Vagina (tissue), 2 donors: ENCODE measurements at regions not wholly inside any gene's neighbourhood (a gene's known extent, or its start where the extent isn't known, plus 50 kb on each side); places are given as distances from the start of the nearest gene placed in this dataset.

Experiments used
- POLR2A ChIP-seq, 2 donors: fragments of 450-650 bp; IDR thresholded peaks; one replicate each; pipeline ENCODE4 v1.6.1; 2017; ENCODE audit warnings: antibody characterized with exemption in 2 of 2, mild to moderate bottlenecking in 2 of 2, moderate library complexity in 2 of 2
- TF ChIP-seq, protein P1 (sequence below), 3 experiments: fragments of 450-650 bp in 2 of 3; fragments of 200-600 bp in 1 of 3; sonication (generic) in 1 of 3; IDR thresholded peaks; one replicate each; pipeline ENCODE4 v1.5.1; 2017 to 2019; ENCODE audit warnings: antibody characterized with exemption in 3 of 3, mild to moderate bottlenecking in 2 of 3, moderate library complexity in 2 of 3

DNA sequence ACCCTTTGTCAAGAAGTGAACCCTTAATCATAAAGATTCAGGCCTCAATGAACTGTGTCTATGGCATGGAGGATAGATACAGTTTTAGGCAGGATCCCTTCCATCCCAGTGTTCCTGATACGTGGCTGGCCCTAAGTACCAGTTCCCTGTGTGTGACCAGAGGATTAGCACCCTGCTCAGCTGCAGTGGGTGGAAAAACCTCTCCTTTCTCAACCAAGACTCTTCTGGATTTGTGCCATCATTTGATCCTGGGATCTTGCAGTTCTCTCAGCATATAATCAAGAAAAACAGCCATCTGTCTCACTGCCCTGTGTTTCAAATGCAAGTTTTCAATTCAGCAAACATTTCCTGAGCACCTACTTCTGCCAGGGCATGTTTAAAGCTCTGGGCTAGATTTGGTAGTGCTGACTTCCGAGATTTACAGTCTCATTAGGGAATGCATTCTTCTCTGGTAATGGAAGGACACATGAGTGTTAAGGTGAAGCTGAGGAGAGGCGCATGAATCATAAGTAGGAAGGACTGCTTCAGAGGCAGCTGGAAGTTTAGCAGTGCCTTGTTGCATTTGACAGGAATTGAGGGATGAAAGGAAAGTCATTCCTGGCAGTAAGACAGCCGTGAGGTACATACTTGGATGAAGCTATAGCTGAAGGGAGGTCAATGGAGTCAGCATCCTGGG is 388.3 kb downstream of the MFSD1 start:
- TF ChIP-seq, protein P1, sequence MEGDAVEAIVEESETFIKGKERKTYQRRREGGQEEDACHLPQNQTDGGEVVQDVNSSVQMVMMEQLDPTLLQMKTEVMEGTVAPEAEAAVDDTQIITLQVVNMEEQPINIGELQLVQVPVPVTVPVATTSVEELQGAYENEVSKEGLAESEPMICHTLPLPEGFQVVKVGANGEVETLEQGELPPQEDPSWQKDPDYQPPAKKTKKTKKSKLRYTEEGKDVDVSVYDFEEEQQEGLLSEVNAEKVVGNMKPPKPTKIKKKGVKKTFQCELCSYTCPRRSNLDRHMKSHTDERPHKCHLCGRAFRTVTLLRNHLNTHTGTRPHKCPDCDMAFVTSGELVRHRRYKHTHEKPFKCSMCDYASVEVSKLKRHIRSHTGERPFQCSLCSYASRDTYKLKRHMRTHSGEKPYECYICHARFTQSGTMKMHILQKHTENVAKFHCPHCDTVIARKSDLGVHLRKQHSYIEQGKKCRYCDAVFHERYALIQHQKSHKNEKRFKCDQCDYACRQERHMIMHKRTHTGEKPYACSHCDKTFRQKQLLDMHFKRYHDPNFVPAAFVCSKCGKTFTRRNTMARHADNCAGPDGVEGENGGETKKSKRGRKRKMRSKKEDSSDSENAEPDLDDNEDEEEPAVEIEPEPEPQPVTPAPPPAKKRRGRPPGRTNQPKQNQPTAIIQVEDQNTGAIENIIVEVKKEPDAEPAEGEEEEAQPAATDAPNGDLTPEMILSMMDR (IDR thresholded peaks at IDR 0.05): no peak
- TF ChIP-seq POLR2A (IDR thresholded peaks at IDR 0.05): no peak
